SK-N-SH treated with all-trans-retinoic acid at 6 μM for 48 hours (cell line): ENCODE measurements at regions not wholly inside any gene's neighbourhood (a gene's known extent, or its start where the extent isn't known, plus 50 kb on each side); places are given as distances from the start of the nearest gene placed in this dataset.

Experiments
- CSDC2 ChIP-seq: fragments of 250-450 bp; sonication (Bioruptor Pico); IDR thresholded peaks from 2 replicates; pipeline ENCODE4 v1.5.0; 2020; ENCODE audit warnings: mild to moderate bottlenecking, moderate library complexity
- ESRRG ChIP-seq: fragments of 250-450 bp; sonication (Bioruptor Pico); IDR thresholded peaks from 2 replicates; pipeline ENCODE4 v1.6.1; 2021; ENCODE audit warnings: mild to moderate bottlenecking
- RARB ChIP-seq: fragments of 250-450 bp; sonication (Bioruptor Pico); IDR thresholded peaks from 2 replicates; pipeline ENCODE4 v1.8.0; 2021; ENCODE audit warnings: mild to moderate bottlenecking, moderate library complexity
- ZFP3 ChIP-seq: fragments of 250-450 bp; sonication (Bioruptor Pico); IDR thresholded peaks from 2 replicates; pipeline ENCODE4 v1.5.0; 2020; ENCODE audit warnings: mild to moderate bottlenecking, moderate library complexity
- ZFP30 ChIP-seq: fragments of 450-650 bp; formaldehyde crosslinking; IDR thresholded peaks from 2 replicates; pipeline ENCODE4 v1.5.0; 2022; ENCODE audit warnings: mild to moderate bottlenecking, moderate library complexity
- ZNF565 ChIP-seq: fragments of 450-650 bp; formaldehyde crosslinking; conservative IDR thresholded peaks from 2 replicates; pipeline ENCODE4 v1.5.0; 2020; ENCODE audit warnings: low read depth, mild to moderate bottlenecking, moderate library complexity
- TF ChIP-seq, protein P1 (sequence below): fragments of 250-450 bp; sonication (Bioruptor Pico); IDR thresholded peaks from 2 replicates; pipeline ENCODE4 v1.8.0; 2020; ENCODE audit warnings: mild to moderate bottlenecking, moderate library complexity, borderline replicate concordance

DNA sequence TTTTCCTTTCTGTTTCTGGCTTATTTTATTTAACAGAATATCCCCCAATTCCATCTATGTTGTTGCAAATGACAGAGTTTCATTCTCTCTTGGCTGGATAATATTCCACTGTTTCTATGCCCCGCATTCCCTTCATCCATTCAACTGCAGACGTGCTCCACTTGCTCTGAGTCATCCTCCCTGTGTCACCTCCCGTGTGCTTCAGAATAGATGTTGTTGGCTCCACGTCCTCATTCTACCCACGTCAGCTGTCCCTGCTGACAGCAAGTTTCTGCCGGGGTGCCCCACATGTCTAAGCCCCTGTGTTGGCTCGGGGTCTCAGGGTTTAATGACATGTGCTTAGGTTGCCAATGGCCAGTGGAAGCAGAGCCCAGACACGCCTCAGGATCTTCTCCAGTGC is 1041.0 kb downstream of the UQCRFS1 start:
- no peak for TF ChIP-seq RARB
- no peak for TF ChIP-seq ZFP30 (CRISPR knock-in tag)
- TF ChIP-seq CSDC2, result no peak
- TF ChIP-seq, protein P1, sequence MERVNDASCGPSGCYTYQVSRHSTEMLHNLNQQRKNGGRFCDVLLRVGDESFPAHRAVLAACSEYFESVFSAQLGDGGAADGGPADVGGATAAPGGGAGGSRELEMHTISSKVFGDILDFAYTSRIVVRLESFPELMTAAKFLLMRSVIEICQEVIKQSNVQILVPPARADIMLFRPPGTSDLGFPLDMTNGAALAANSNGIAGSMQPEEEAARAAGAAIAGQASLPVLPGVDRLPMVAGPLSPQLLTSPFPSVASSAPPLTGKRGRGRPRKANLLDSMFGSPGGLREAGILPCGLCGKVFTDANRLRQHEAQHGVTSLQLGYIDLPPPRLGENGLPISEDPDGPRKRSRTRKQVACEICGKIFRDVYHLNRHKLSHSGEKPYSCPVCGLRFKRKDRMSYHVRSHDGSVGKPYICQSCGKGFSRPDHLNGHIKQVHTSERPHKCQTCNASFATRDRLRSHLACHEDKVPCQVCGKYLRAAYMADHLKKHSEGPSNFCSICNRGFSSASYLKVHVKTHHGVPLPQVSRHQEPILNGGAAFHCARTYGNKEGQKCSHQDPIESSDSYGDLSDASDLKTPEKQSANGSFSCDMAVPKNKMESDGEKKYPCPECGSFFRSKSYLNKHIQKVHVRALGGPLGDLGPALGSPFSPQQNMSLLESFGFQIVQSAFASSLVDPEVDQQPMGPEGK (CRISPR knock-in tag), result no peak
- no peak for TF ChIP-seq ZFP3
- no peak for TF ChIP-seq ESRRG (CRISPR knock-in tag)
- TF ChIP-seq ZNF565 (CRISPR knock-in tag), result no peak
